B cell (primary cell): ENCODE measurements at regions not wholly inside any gene's neighbourhood (a gene's known extent, or its start where the extent isn't known, plus 50 kb on each side); places are given as distances from the start of the nearest gene placed in this dataset.

Experiments
- EZH2 ChIP-seq: IDR thresholded peaks from 2 replicates; pipeline ENCODE4 v1.6.1; 2012; ENCODE audit warnings: borderline replicate concordance, low read depth, mild to moderate bottlenecking, moderate library complexity, low read length; ENCODE audit not compliant: insufficient read depth, poor library complexity, severe bottlenecking
- TF ChIP-seq, protein P1 (sequence below): fragments of 200-600 bp; IDR thresholded peaks from one replicate; pipeline ENCODE4 v1.8.0; 2022; ENCODE audit warnings: antibody characterized with exemption, mild to moderate bottlenecking

GRCh38 chr4:31230594-31230993, 510.4 kb downstream of the PCDH7 start:
- TF ChIP-seq, protein P1, sequence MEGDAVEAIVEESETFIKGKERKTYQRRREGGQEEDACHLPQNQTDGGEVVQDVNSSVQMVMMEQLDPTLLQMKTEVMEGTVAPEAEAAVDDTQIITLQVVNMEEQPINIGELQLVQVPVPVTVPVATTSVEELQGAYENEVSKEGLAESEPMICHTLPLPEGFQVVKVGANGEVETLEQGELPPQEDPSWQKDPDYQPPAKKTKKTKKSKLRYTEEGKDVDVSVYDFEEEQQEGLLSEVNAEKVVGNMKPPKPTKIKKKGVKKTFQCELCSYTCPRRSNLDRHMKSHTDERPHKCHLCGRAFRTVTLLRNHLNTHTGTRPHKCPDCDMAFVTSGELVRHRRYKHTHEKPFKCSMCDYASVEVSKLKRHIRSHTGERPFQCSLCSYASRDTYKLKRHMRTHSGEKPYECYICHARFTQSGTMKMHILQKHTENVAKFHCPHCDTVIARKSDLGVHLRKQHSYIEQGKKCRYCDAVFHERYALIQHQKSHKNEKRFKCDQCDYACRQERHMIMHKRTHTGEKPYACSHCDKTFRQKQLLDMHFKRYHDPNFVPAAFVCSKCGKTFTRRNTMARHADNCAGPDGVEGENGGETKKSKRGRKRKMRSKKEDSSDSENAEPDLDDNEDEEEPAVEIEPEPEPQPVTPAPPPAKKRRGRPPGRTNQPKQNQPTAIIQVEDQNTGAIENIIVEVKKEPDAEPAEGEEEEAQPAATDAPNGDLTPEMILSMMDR: no peak
- no peak for TF ChIP-seq EZH2
